Aorta (tissue), 5 donors: ENCODE measurements at regions not wholly inside any gene's neighbourhood (a gene's known extent, or its start where the extent isn't known, plus 50 kb on each side); places are given as distances from the start of the nearest gene placed in this dataset.

ENCODE experiments used
- ATAC-seq: fragments of 200-7000 bp; cut with Tn5 transposase; one replicate; pipeline ENCODE4 v1.9.1; 2022; ENCODE audit warnings: moderate library complexity; ENCODE audit not compliant: low FRiP score
- DNase-seq, 2 donors: peaks; one replicate each; pipeline ENCODE4 v3.0.0-alpha.2; 2020
- H3K27ac ChIP-seq, 2 donors: one replicate each; pipeline ENCODE4 v1.5.1; 2013; ENCODE audit warnings: low read length in 2 of 2, mild to moderate bottlenecking in 2 of 2, moderate library complexity in 2 of 2, control low read depth in 1 of 2, inconsistent platforms in 1 of 2, low read depth in 1 of 2
- H3K27me3 ChIP-seq, 2 donors: one replicate each; pipeline ENCODE4 v1.6.1; 2013; ENCODE audit warnings: control low read depth in 1 of 2, low read length in 1 of 2, mild to moderate bottlenecking in 1 of 2, moderate library complexity in 1 of 2; ENCODE audit not compliant: insufficient read depth in 2 of 2, control insufficient read depth in 1 of 2
- H3K36me3 ChIP-seq, 2 donors: one replicate each; pipeline ENCODE4 v1.6.1; 2013; ENCODE audit warnings: control low read depth in 1 of 2, low read length in 1 of 2, mild to moderate bottlenecking in 1 of 2; ENCODE audit not compliant: insufficient read depth in 2 of 2, control insufficient read depth in 1 of 2
- H3K4me1 ChIP-seq, 2 donors: one replicate each; pipeline ENCODE4 v1.6.1; 2013; ENCODE audit warnings: low read length in 2 of 2, control low read depth in 1 of 2, mild to moderate bottlenecking in 1 of 2, moderate library complexity in 1 of 2; ENCODE audit not compliant: insufficient read depth in 2 of 2, control insufficient read depth in 1 of 2
- H3K4me3 ChIP-seq, 2 donors: one replicate each; pipeline ENCODE4 v1.5.1; 2013; ENCODE audit warnings: low read length in 2 of 2, control low read depth in 1 of 2, mild to moderate bottlenecking in 1 of 2
- H3K9me3 ChIP-seq: one replicate; pipeline ENCODE4 v1.6.1; 2013; ENCODE audit warnings: mild to moderate bottlenecking, low read length; ENCODE audit not compliant: control insufficient read depth
- WGBS, 2 donors: extraction: QIAGEN DNeasy Blood & Tissue Kit; methylation state at CpG; one replicate each; pipeline ENCODE4 v1.1.7; 2013; 5-methylcytosine and 5-hydroxymethylcytosine counted together
- intact Hi-C, 2 donors: fragments of 100-400 bp; cut with DNase I; formaldehyde crosslinking; loops; one replicate each; pipeline versions ENCODE4 v1.14.2 to v1.15.0; 2022
- donor health status: healthy with polysubstance abuse.
- donor health status: Bipolar disorder and iron deficiency.
- donor health status: DM: no; HTN: no; CAD: no.
- donor health status: DM: no; HTN: no; CAD: no.
- donor health status: DM: yes; HTN: yes; CAD: no.

- H3K36me3 ChIP-seq = no peaks in the 10 kb centered on the region
- no peaks in the 10 kb centered on the region for H3K27me3 ChIP-seq
- no peak overlapping the region for H3K4me3 ChIP-seq
- 40 to 45% methylated on average over 2 of the region's 2 CpGs for WGBS, 2 donors
- H3K9me3 ChIP-seq = no peaks in the 10 kb centered on the region
- DNase-seq (no peak), ATAC-seq (no peak)
- no peak overlapping the region for H3K27ac ChIP-seq
- intact Hi-C loops = no loop called here
- H3K4me1 ChIP-seq = no peaks in the 10 kb centered on the region
Observed at GRCh38 chr16:60302261-60302660, 1568.1 kb upstream of the GOT2 start.

GRCh38 chr16:60299241-60299776 is 1565.2 kb upstream of the GOT2 start:
- H3K36me3 ChIP-seq = no peaks in the 10 kb centered on the region
- H3K27ac ChIP-seq = no peak overlapping the region
- H3K27me3 ChIP-seq = no peaks in the 10 kb centered on the region
- intact Hi-C loops = no loop called here
- 72 to 73% methylated on average over 3 of the region's 3 CpGs for WGBS, 2 donors
- no peak overlapping the region for H3K4me3 ChIP-seq
- ATAC-seq = no peak
- no peaks in the 10 kb centered on the region for H3K9me3 ChIP-seq
- no peak for DNase-seq
- H3K4me1 ChIP-seq = no peaks in the 10 kb centered on the region

GRCh38 chr16:60295451-60295850 is 1561.3 kb upstream of the GOT2 start:
- intact Hi-C loops = no loop called here
- no peaks in the 10 kb centered on the region for H3K27me3 ChIP-seq
- H3K4me3 ChIP-seq = no peak overlapping the region
- DNase-seq (no peak), ATAC-seq (no peak)
- H3K4me1 ChIP-seq = no peaks in the 10 kb centered on the region
- no peak overlapping the region for H3K27ac ChIP-seq
- no peaks in the 10 kb centered on the region for H3K36me3 ChIP-seq
- no peaks in the 10 kb centered on the region for H3K9me3 ChIP-seq
- 67 to 76% methylated on average over 3 of the region's 3 CpGs for WGBS, 2 donors

DNA sequence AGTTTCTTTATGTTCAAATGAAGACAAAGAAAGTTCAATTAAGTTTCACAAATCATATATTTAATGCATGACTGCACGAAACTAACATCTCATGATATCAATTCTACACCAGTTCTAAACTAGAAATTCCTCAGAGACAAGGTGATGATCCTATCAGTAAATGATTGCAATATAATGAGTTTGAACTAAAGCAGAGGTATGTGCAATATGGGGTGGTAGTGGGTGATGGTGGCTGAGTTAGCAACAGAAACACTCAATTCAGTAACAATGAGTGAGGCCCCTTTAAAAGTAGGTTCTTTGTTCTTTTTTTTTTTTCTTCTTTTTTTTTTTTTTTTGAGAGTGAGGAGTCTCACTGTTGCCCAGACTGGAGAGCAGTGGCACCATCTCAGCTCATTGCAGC is 1551.7 kb upstream of the GOT2 start:
- Histone ChIP-seq H3K4me3 (no peak overlapping the region), H3K9me3 (no peaks in the 10 kb centered on the region), H3K27ac (no peak overlapping the region), H3K27me3 (no peaks in the 10 kb centered on the region), H3K36me3 (no peaks in the 10 kb centered on the region), H3K4me1 (no peaks in the 10 kb centered on the region)
- intact Hi-C loops = no loop called here
- WGBS, 2 donors = 83 to 89% methylated on average over 1 of the region's 1 CpG
- ATAC-seq (no peak), DNase-seq (no peak)

DNA sequence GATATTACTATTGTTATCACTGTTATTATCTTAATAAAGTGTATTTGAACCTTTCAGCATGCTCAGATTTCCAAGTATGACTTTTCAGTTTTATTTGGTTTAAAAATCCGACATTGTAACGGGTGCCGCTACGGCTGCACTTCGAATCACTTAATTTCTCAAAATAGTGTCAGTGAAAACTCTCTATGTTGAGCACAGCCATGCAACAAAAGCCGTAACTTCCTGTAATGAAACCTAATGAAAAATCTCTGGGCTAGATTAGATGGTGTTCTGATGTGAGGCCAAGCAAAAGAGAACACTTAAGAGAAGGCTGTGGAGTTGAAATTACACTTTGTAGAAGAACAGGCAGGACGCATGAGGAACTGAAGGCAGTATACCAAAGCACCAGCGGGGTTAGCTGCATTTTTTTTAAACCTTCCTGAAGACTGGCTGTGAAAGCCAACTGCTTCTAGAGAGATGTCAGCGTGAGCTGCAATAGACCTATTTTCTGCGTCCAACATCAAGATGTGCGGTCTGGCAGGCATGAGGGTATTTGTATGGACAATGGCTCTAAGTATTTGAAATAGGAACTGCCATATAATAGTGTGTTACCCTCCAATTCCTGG is 1545.0 kb upstream of the GOT2 start:
- Histone ChIP-seq H3K27ac (no peak overlapping the region), H3K4me1 (no peaks in the 10 kb centered on the region), H3K36me3 (no peaks in the 10 kb centered on the region), H3K27me3 (no peaks in the 10 kb centered on the region), H3K9me3 (no peaks in the 10 kb centered on the region), H3K4me3 (no peak overlapping the region)
- no peak for DNase-seq
- ATAC-seq = no peak
- 23 to 27% methylated on average over 11 of the region's 11 CpGs for WGBS, 2 donors
- intact Hi-C loops = no loop called here

DNA sequence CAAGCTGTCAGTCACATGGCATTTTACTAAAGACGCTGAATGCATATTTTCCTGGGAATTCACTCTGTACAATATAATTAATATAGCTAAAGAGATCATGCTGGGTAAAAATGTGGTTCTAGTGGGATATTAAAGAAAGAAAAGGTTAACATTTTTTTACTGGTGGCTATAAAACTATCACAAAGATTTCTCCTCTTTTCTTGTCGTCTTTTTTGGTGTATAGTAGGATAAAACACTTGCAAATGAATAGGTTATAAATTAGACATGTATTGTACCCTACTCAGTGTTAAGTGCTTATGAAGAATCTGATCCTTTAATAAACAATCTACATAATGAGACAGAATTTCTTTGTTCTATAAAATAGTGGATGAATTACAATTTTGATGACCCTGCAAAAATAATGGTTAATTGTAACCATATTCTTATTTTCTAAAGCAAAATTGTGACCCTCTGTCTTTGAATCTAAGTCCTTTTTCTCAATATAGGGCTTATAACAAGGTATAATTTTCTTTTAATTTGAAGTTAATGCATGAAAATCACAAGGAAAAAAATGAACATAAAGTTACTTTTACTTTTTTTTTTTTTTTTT is 1540.4 kb upstream of the GOT2 start:
- Histone ChIP-seq H3K9me3 (no peaks in the 10 kb centered on the region), H3K4me3 (no peak overlapping the region), H3K27me3 (no peaks in the 10 kb centered on the region), H3K36me3 (no peaks in the 10 kb centered on the region), H3K27ac (no peak overlapping the region), H3K4me1 (no peaks in the 10 kb centered on the region)
- intact Hi-C loops = no loop called here
- ATAC-seq (no peak), DNase-seq (no peak)
- WGBS, 2 donors = 69 to 76% methylated on average over 2 of the region's 2 CpGs

DNA sequence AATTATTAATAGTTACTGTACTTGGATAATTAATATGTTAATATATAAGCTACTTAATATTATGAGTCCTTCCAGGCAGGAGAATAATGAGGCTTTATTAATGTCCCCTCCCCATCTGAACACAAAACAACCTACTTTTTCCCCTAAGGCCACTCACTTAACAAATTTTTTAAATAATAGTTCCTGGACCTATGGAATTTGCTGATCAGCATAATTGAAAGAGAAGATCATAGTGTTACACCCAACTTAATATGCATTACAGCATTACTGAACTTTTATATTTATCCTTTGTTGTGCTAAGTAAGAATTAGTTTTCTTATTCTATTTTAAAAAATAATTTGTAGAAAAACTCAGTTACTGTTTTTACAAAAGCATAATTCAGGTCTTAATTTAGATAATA is 1537.7 kb upstream of the GOT2 start:
- Histone ChIP-seq H3K27me3 (no peaks in the 10 kb centered on the region), H3K4me1 (no peaks in the 10 kb centered on the region), H3K4me3 (no peak overlapping the region), H3K36me3 (no peaks in the 10 kb centered on the region), H3K27ac (no peak overlapping the region), H3K9me3 (no peaks in the 10 kb centered on the region)
- DNase-seq (no peak), ATAC-seq (no peak)
- intact Hi-C loops = no loop called here

DNA sequence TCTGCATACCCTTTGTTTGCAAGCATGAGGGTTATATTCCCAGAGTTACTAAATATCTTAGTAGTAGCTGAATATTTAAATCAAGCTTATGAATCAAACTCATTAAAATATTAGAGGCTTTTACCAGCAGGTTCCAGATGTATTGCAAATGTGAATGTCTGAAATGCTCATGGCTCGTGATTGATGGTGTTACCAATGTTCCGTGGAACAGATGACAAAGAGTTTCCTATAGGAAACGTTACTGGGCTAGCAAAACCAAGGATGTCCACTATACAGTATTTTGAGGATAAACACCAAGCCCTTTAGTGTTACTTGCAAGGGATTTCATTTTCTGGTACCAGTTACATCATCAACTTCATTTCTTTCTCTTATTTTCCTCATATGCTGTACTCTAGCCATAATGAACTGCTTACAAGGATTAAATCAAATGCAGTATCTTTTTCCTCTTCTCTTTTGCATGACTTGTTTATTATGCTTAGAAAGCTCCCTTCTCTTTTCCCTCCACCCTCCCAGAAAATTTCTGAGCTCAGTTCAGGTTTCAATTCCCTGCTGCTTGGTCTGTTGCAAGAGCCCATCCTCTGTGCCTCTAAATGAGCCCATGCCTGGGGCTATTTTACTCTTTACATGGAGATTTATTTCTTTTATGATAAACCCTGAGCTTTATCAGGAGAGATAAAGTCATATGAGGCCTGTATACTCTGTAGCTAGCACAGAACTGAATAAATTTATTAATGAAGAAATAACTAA is 1537.1 kb upstream of the GOT2 start:
- Histone ChIP-seq H3K9me3 (no peaks in the 10 kb centered on the region), H3K4me3 (no peak overlapping the region), H3K36me3 (no peaks in the 10 kb centered on the region), H3K27ac (no peak overlapping the region), H3K27me3 (no peaks in the 10 kb centered on the region), H3K4me1 (no peaks in the 10 kb centered on the region)
- intact Hi-C loops = no loop called here
- WGBS, 2 donors = 35 to 51% methylated on average over 3 of the region's 3 CpGs
- DNase-seq (no peak), ATAC-seq (no peak)

DNA sequence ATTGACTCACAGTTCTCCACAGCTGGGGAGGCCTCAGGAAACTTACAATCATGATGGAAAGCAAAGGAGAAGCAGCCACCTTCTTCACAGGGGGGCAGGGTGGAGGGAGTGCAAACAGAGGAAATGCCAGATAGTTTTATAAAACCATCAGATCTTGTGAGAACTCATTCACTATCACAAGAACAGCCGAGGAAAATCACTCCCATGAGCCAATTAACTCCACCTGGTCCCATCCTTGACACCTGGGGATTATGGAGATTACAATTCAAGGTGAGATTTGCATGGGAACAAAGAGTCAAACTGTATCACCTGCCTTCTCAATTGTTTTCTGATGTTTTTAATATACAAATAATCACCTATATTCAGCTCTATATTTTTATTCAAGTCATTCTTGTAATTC is 1527.3 kb upstream of the GOT2 start:
- WGBS, 2 donors = 39 to 51% methylated on average over 1 of the region's 1 CpG
- intact Hi-C loops = no loop called here
- Histone ChIP-seq H3K4me3 (no peak overlapping the region), H3K27me3 (no peaks in the 10 kb centered on the region), H3K27ac (no peak overlapping the region), H3K36me3 (no peaks in the 10 kb centered on the region), H3K9me3 (no peaks in the 10 kb centered on the region), H3K4me1 (no peaks in the 10 kb centered on the region)
- DNase-seq (no peak), ATAC-seq (no peak)
